NCI-H2029 (cell line): ENCODE measurements at regions not wholly inside any gene's neighbourhood (a gene's known extent, or its start where the extent isn't known, plus 50 kb on each side); places are given as distances from the start of the nearest gene placed in this dataset.
"Not testable (repeated sequence)": the region's sequence is repeated elsewhere in the genome, so short reads cannot be mapped to it uniquely, and the experiment has no call there.

Experiments
- DNase-seq: peaks from one replicate; lab custom pipeline; 2025; lab: John Stamatoyannopoulos, UW

GRCh38 chr15:87752250-87752951 lies 504.1 kb downstream of the NTRK3 start:
- DNase-seq, result peak; percentile 1

- DNase-seq, result no peak
These were observed 508.1 kb downstream of the NTRK3 start for GRCh38 chr15:87748483-87748882.

DNA sequence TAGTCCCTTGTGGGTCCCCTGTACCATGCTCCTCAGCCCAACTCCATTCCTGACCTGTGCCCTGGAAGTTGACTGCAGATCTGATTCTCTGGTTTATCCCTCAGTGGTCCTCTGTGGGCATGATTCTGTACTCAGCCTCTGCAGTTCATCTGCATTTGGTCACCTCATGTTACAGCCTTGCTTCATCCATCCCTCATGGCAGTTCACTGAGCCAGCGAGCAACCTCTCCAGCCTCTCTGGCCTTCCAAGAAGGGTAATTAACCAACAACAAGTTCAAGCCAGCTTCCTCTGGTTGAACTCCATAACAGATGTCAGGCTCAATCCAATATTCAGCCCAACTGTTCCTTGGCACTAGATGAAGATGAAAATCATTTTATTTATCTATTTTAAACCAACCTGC lies 509.5 kb downstream of the NTRK3 start:
- peak; percentile 41 for DNase-seq

- no peak for DNase-seq
These were observed 510.2 kb downstream of the NTRK3 start for GRCh38 chr15:87746333-87746732.

GRCh38 chr15:87744815-87745214 lies 511.7 kb downstream of the NTRK3 start:
- no peak for DNase-seq

- DNase-seq, result no peak
These were observed 513.0 kb downstream of the NTRK3 start for GRCh38 chr15:87743562-87743961.

DNA sequence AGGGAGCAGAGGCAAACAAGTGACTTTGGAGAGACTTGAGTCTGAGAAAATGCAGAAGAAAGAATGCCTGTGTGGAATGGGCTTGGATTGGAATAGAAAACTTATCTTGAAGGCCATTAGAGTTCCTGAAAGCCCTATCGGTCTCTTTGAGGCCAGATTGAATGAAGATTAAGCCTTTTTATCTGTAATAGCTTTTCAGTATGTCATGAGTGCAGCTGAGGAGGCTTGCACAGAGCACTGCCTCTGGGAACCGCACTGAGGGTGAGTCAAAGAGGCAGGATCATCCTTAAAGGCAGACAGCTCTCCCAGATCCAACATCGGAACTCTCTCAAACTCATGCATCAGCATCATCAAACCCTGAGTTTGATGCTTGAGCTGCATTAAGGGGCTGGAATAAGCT lies 515.2 kb downstream of the NTRK3 start:
- DNase-seq, result no peak

- no peak for DNase-seq
These were observed 515.7 kb downstream of the NTRK3 start for GRCh38 chr15:87740655-87741344.

DNA sequence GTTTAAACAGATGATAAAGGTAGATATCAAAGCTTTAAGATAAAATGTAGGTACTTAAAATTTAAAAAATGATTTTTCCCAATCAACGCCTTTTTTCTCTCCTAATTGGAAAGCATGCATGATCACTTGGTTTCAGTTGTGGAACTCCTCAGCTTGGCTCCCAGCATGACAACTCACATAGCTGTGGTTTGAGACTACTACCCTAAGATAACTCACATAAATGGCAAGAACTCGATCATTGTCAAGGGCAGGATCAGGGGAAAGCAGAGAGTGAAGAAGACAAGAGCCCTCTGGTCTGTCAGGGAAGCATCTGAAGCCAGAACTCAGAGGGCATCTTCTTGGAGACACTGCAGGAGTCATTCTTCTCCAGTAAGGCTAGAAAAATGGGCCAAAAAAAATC lies 516.7 kb downstream of the NTRK3 start:
- DNase-seq, result no peak

GRCh38 chr15:87739081-87739480 lies 517.5 kb downstream of the NTRK3 start:
- no peak for DNase-seq

- DNase-seq, result not testable (repeated sequence)
These were observed 519.1 kb downstream of the NTRK3 start for GRCh38 chr15:87737460-87737859.

GRCh38 chr15:87736891-87737389 lies 519.6 kb downstream of the NTRK3 start:
- DNase-seq, result no peak

GRCh38 chr15:87736401-87736800 lies 520.1 kb downstream of the NTRK3 start:
- DNase-seq, result no peak

DNA sequence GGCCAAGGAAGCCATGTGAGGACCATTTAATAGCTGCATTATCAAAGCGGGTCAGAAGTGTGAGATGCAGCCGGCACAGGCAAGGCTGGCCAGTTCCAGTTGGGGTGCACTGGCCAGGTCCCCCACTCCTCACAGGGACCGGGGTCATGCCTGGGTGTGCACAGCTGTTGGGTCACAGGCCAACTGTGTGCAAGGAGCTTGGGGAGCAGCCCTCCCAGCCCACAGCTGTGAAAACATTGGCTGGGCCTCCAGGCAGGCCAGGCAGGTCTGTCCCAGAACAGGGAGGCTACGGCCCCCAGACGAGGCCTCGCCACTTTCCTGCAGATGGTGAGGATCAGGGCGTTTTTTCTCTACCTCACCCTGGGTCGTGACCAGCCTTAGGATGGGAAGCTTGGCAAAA lies 521.0 kb downstream of the NTRK3 start:
- DNase-seq, result no peak

DNA sequence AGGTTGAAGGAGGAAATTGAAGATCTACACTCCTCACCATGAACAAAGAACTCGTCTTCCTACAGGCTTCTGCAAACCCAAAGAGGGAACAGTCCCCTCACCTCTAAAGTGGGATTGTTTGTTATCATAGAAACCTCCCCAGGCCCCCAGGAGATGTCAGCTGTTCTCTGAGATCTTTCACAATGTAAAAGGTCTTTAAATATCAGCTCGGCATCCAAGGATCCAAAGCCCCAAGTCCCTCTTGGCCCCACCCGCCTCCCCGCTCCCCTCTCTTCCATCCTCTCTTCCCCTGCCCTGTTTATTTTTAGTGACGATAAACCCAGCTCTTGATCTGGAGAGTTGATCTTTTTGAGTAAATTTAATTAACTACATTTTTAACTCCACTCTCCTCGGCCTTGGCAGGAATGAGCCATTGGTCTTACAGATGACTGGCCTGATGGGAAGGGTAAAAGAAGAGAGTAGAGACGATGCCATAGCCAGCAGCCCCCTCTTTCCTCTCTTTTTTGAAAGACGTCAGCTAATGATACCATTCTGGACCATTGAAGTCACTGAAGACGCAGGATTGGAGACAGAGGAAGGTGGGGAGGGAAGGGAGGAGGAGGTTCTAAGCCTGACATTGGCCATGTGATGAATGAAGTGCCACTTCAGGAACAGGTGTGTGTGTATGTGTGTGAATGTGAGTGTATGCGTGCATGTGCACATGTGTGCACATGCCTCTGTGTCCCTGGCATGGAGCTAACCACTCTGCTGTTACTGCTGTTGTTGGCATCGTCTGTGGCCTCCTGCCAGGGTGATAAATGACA lies 521.8 kb downstream of the NTRK3 start:
- no peak for DNase-seq

GRCh38 chr15:87733977-87734376 lies 522.6 kb downstream of the NTRK3 start:
- DNase-seq, result no peak

DNA sequence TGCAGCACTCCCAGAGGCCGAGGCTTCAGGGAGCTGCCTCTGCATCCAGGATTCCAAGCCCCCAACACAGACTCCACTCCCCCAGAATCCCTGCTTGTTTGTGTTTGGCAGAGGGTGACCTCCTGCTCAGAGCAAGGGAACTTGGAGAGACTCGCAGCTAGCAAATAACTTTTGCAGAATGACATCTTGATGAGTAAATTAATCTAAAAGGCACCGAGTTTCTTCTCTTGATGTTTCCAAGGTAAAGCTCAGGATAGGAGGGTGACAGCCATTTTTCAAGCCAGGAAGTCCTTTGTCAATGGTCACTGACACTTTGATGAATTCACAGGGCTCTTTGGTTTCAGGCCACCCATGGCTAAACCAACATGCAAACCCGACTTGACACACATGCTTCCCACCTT lies 523.0 kb downstream of the NTRK3 start:
- DNase-seq, result no peak

- no peak for DNase-seq
These were observed 523.6 kb downstream of the NTRK3 start for GRCh38 chr15:87732976-87733375.

DNA sequence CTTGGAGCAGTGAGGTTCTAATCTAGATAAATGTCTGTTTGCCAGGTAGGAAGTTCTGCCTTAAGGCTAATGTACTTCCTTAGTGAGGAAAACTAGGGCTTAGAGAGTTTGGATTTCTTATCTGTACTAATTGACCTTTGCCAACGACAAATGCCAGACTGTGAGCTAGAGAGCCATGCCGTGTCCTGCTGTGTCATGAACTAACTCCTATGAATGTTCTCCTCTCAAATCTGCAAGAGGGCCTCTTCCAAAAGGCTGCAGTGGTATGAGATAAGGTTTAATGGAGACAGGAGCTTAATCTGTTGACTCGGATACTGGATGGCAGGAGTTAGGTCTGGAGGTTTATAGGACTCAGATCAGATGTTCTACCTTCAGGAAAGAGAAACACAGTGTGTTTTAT lies 524.9 kb downstream of the NTRK3 start:
- DNase-seq, result no peak

DNA sequence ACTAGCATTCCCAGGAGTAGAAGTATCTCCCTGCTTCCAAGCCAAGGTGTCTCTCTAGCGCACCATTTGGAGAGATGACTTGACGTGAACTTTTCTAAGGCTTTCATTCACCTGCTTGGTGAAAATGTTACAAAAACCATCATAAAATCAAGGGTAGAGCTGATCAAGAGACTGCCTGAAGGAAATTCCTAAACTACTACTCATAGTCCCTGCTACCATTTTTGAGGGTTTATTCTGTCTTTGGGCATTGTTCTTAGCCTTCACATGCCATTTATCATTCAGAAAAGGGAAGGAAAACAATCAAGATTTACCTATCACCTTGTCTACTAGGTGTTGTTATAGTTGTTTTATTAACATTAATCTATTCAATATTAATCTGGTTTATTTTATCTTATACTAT lies 525.8 kb downstream of the NTRK3 start:
- DNase-seq, result no peak

DNA sequence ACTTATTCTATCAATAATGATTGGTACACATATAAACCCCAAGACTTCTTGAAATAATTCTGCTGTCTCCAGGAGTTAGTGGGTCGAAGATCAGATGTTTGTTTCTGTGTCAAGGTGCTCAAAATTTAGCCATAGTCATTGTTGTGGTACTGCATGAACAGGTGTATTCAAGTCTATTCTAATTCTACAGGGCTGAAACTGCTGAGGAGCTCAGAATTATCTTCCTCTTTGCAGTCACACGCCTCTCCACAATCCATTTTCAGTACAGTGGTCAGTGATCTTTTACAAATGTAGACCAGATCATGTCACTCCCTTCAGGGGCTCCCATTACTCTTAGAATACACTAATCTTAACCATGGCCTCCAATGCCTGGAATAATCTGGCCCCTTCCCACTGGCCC lies 527.5 kb downstream of the NTRK3 start:
- no peak for DNase-seq

DNA sequence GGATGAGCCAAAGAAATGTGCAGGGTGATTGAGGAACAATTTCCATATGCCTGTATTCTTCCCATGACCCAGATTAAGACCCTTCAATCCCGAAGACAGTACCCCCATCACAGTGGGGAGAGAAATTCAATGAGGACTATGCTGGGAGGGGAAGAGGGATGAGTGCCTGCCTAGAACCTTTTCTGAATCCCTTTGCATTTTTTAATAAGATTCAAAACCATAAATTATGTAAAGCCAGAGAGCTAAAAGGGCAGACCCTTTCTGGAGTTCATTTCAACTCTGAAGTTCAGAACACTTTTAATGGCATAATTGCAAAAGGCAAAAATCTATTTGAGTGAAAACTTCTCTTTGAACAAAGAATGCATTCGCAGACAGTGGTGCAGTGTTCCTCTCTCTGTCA lies 529.5 kb downstream of the NTRK3 start:
- DNase-seq, result no peak

DNA sequence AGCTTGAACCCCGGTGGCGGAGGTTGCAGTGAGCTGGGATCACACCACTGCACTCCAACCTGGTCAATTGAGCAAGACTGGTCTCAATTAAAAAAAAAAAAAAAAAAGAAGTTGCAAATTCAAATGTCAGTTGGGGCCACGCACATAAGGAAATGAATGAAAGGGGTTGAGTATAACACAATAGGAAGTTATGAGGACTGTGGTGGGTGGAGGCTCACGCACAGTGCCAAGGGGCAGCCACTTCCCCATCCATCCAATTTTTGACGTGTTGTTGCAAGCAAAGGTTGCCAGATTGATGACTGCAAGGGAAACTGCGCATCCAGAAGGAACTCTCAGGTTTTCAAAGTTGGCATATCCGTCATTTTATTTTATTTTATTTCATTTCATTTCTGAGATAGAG lies 532.2 kb downstream of the NTRK3 start:
- no peak for DNase-seq
